H1 (cell line): ENCODE measurements at regions not wholly inside any gene's neighbourhood (a gene's known extent, or its start where the extent isn't known, plus 50 kb on each side); places are given as distances from the start of the nearest gene placed in this dataset.

Source experiments
- CTCF ChIA-PET: fragments of 300-600 bp; sonication (Branson Sonifier 250); formaldehyde crosslinking; loops from one replicate; lab custom pipeline; 2021; ENCODE audit not compliant: partially characterized antibody; lab: Charles Lee
- POLR2A ChIA-PET: fragments of 300-600 bp; sonication (Branson Sonifier 250); formaldehyde crosslinking; loops from one replicate; lab custom pipeline; 2021; ENCODE audit warnings: inconsistent platforms; ENCODE audit not compliant: partially characterized antibody; lab: Charles Lee
- DNase-seq, 2 experiments: peaks; one replicate each; pipeline versions ENCODE4 v3.0.0 to v3.0.0-alpha.2; 2010 to 2022; ENCODE audit warnings: low spot score in 2 of 2, low read depth in 1 of 2, mixed read lengths in 1 of 2
- FAIRE-seq: peaks from 2 replicates; lab custom pipeline; 2011; peaks lifted over from hg19 to GRCh38; lab: Jason Lieb, UNC
- H2AFZ ChIP-seq: 2 replicates; pipeline ENCODE4 v1.8.1; 2012; ENCODE audit warnings: low read length, inconsistent platforms
- H2AK5ac ChIP-seq: 2 replicates; pipeline ENCODE4 v1.6.1; 2013; ENCODE audit warnings: low read depth, low read length
- H2BK120ac ChIP-seq: replicated peaks from 2 replicates; pipeline ENCODE3; 2013; ENCODE audit warnings: low read depth, low read length, inconsistent platforms
- H2BK12ac ChIP-seq: 2 replicates; pipeline ENCODE4 v1.6.1; 2013; ENCODE audit warnings: low read depth, low read length
- H2BK15ac ChIP-seq: 2 replicates; pipeline ENCODE4 v1.6.1; 2013; ENCODE audit warnings: low read length
- H2BK20ac ChIP-seq: 2 replicates; pipeline ENCODE4 v1.6.1; 2013; ENCODE audit warnings: low read length
- H2BK5ac ChIP-seq: 2 replicates; pipeline ENCODE4 v1.6.1; 2013; ENCODE audit warnings: low read depth, low read length
- H3K14ac ChIP-seq: 2 replicates; pipeline ENCODE4 v1.6.1; 2013; ENCODE audit warnings: inconsistent platforms; ENCODE audit not compliant: insufficient read length
- H3K18ac ChIP-seq: 2 replicates; pipeline ENCODE4 v1.6.1; 2013; ENCODE audit warnings: low read length; ENCODE audit errors: extremely low read depth
- H3K23ac ChIP-seq: 2 replicates; pipeline ENCODE4 v1.6.1; 2013; ENCODE audit warnings: inconsistent platforms; ENCODE audit not compliant: insufficient read length
- H3K23me2 ChIP-seq: 2 replicates; pipeline ENCODE4 v1.6.1; 2013; ENCODE audit warnings: low read depth, low read length
- H3K27ac ChIP-seq: 2 replicates; pipeline ENCODE4 v1.6.1; 2011; ENCODE audit warnings: low read depth, low read length, inconsistent platforms
- H3K27me3 ChIP-seq, 4 experiments: replicated peaks in 1 of 4; 1 replicate in 1 of 4; 2 replicates in 3 of 4; pipeline versions ENCODE4 v1.6.1 to v1.8.1; 2011 to 2013; ENCODE audit warnings: low read length in 3 of 4, mild to moderate bottlenecking in 3 of 4, inconsistent platforms in 2 of 4, mixed read lengths in 2 of 4, moderate library complexity in 1 of 4; ENCODE audit not compliant: control insufficient read depth in 3 of 4, insufficient read depth in 3 of 4; ENCODE audit errors: extremely low read depth in 1 of 4
- H3K36me3 ChIP-seq, 4 experiments: 2 replicates each; pipeline versions ENCODE4 v1.6.1 to v1.8.1; 2011 to 2013; ENCODE audit warnings: mild to moderate bottlenecking in 4 of 4, low read length in 3 of 4, moderate library complexity in 2 of 4, control low read depth in 1 of 4, inconsistent platforms in 1 of 4; ENCODE audit not compliant: insufficient read depth in 4 of 4, control insufficient read depth in 2 of 4
- H3K4ac ChIP-seq: replicated peaks from 2 replicates; pipeline ENCODE3; 2013; ENCODE audit warnings: low read length, low read depth, mixed read lengths, inconsistent platforms; ENCODE audit not compliant: insufficient read length
- H3K4me1 ChIP-seq, 4 experiments: replicated peaks in 1 of 4; 1 replicate in 1 of 4; 2 replicates in 3 of 4; pipeline versions ENCODE4 v1.6.1 to v1.8.1; 2011 to 2013; ENCODE audit warnings: low read length in 3 of 4, inconsistent platforms in 2 of 4, mixed read lengths in 1 of 4; ENCODE audit not compliant: insufficient read depth in 4 of 4, control insufficient read depth in 3 of 4
- H3K4me2 ChIP-seq, 2 experiments: 2 replicates each; pipeline versions ENCODE4 v1.6.1 to v1.8.1; 2011 to 2013; ENCODE audit warnings: low read depth in 2 of 2, low read length in 2 of 2, control low read depth in 1 of 2, inconsistent platforms in 1 of 2, mild to moderate bottlenecking in 1 of 2; ENCODE audit not compliant: insufficient read depth in 1 of 2
- H3K4me3 ChIP-seq, 4 experiments: fragments of 200-600, 300-600 bp in 1 of 4; sonication (generic), shearing (Covaris generic), sonication (Bioruptor Twin) in 1 of 4; 2 replicates each; pipeline versions ENCODE4 v1.5.1 to v1.8.1; 2011 to 2016; ENCODE audit warnings: low read length in 4 of 4, low read depth in 3 of 4, control low read depth in 2 of 4, inconsistent platforms in 2 of 4, mild to moderate bottlenecking in 2 of 4, mixed read lengths in 1 of 4, moderate library complexity in 1 of 4; ENCODE audit not compliant: insufficient read depth in 2 of 4; ENCODE audit errors: extremely low read depth in 1 of 4
- H3K56ac ChIP-seq: replicated peaks from 2 replicates; pipeline ENCODE3; 2013; ENCODE audit warnings: low read depth, mild to moderate bottlenecking, mixed read lengths, low read length, inconsistent platforms; ENCODE audit not compliant: insufficient read length
- H3K79me1 ChIP-seq: 2 replicates; pipeline ENCODE4 v1.6.1; 2013; ENCODE audit warnings: low read depth, low read length, control low read depth
- H3K79me2 ChIP-seq, 2 experiments: 2 replicates each; pipeline versions ENCODE4 v1.6.1 to v1.8.1; 2012 to 2013; ENCODE audit warnings: low read length in 2 of 2, mild to moderate bottlenecking in 2 of 2, inconsistent platforms in 1 of 2; ENCODE audit not compliant: insufficient read depth in 2 of 2, control insufficient read depth in 1 of 2
- H3K9ac ChIP-seq, 4 experiments: replicated peaks in 1 of 4; 1 replicate in 1 of 4; 2 replicates in 3 of 4; pipeline versions ENCODE4 v1.6.1 to v1.8.1; 2011 to 2013; ENCODE audit warnings: low read depth in 3 of 4, low read length in 3 of 4, control low read depth in 2 of 4, mild to moderate bottlenecking in 2 of 4, moderate library complexity in 2 of 4, inconsistent platforms in 1 of 4; ENCODE audit errors: extremely low read depth in 1 of 4
- H3K9me3 ChIP-seq, 2 experiments: 2 replicates each; pipeline versions ENCODE4 v1.6.1 to v1.8.1; 2012 to 2013; ENCODE audit warnings: mild to moderate bottlenecking in 2 of 2, moderate library complexity in 2 of 2, control low read depth in 1 of 2, inconsistent platforms in 1 of 2, low read depth in 1 of 2, low read length in 1 of 2, mixed read lengths in 1 of 2; ENCODE audit not compliant: insufficient read depth in 2 of 2
- H4K20me1 ChIP-seq, 2 experiments: replicated peaks in 1 of 2; 2 replicates each; pipeline versions ENCODE3 to v1.8.1; 2011 to 2013; ENCODE audit warnings: inconsistent platforms in 2 of 2, low read length in 2 of 2, mild to moderate bottlenecking in 1 of 2; ENCODE audit not compliant: insufficient read depth in 2 of 2, control insufficient read depth in 1 of 2
- H4K5ac ChIP-seq: 2 replicates; pipeline ENCODE4 v1.6.1; 2013; ENCODE audit warnings: low read length, low read depth, mixed read lengths, inconsistent platforms; ENCODE audit not compliant: insufficient read length
- H4K8ac ChIP-seq: 2 replicates; pipeline ENCODE4 v1.8.0; 2013; ENCODE audit warnings: mild to moderate bottlenecking, moderate library complexity, low read length, inconsistent platforms; ENCODE audit not compliant: insufficient read depth; ENCODE audit errors: extremely low read depth
- H4K91ac ChIP-seq: replicated peaks from 2 replicates; pipeline ENCODE3; 2013; ENCODE audit warnings: low read length, mixed read lengths, inconsistent platforms; ENCODE audit not compliant: insufficient read length
- ASH2L ChIP-seq: fragments of 200-600, 300-600 bp; sonication (generic); IDR thresholded peaks from one replicate; pipeline ENCODE4 v1.7.1; 2017; ENCODE audit warnings: low read length
- CHD1 ChIP-seq: IDR thresholded peaks from 2 replicates; pipeline ENCODE4 v1.6.1; 2012; ENCODE audit warnings: low read depth, low read length, improper control_type of control experiment
- CREB1 ChIP-seq: IDR thresholded peaks from 2 replicates; pipeline ENCODE4 v1.6.1; 2012; ENCODE audit warnings: inconsistent platforms
- EGR1 ChIP-seq: IDR thresholded peaks from 2 replicates; pipeline ENCODE4 v1.6.1; 2011; ENCODE audit warnings: low read depth, low read length, borderline replicate concordance
- HDAC2 ChIP-seq, 2 experiments: fragments of 300-600 bp in 1 of 2; sonication (generic) in 1 of 2; IDR thresholded peaks; 2 replicates each; pipeline ENCODE4 v1.6.1; 2011 to 2012; ENCODE audit warnings: low read depth in 2 of 2, low read length in 2 of 2, mild to moderate bottlenecking in 2 of 2, moderate library complexity in 2 of 2, borderline replicate concordance in 1 of 2, inconsistent platforms in 1 of 2
- JUN ChIP-seq: IDR thresholded peaks from 2 replicates; pipeline ENCODE4 v1.6.1; 2011; ENCODE audit warnings: low read depth, mild to moderate bottlenecking, improper control_type of control experiment, low read length
- JUND ChIP-seq: IDR thresholded peaks from 2 replicates; pipeline ENCODE4 v1.6.1; 2011; ENCODE audit warnings: mild to moderate bottlenecking, improper control_type of control experiment, low read length
- NANOG ChIP-seq: IDR thresholded peaks from 2 replicates; pipeline ENCODE4 v1.6.1; 2011; ENCODE audit warnings: low read length, low read depth, mild to moderate bottlenecking, inconsistent platforms; ENCODE audit not compliant: insufficient read depth, poor library complexity, severe bottlenecking
- NRF1 ChIP-seq: IDR thresholded peaks from 2 replicates; pipeline ENCODE4 v1.6.1; 2011; ENCODE audit warnings: mild to moderate bottlenecking, low read depth, low read length, improper control_type of control experiment
- PHF8 ChIP-seq: fragments of 200-600 bp; sonication (generic); conservative IDR thresholded peaks from 2 replicates; pipeline ENCODE4 v1.7.1; 2012; ENCODE audit warnings: low read depth, mild to moderate bottlenecking, inconsistent platforms, low read length, moderate library complexity
- POLR2A ChIP-seq, 2 experiments: IDR thresholded peaks; 1 replicate in 1 of 2; 2 replicates in 1 of 2; pipeline ENCODE4 v1.6.1; 2011; ENCODE audit warnings: low read depth in 2 of 2, low read length in 2 of 2, mild to moderate bottlenecking in 2 of 2; ENCODE audit errors: control extremely low read depth in 1 of 2
- POU5F1 ChIP-seq: IDR thresholded peaks from 2 replicates; pipeline ENCODE4 v1.6.1; 2011; ENCODE audit warnings: low read depth, mild to moderate bottlenecking, low read length, moderate library complexity
- SIRT6 ChIP-seq: IDR thresholded peaks from one replicate; pipeline ENCODE4 v1.7.1; 2012; ENCODE audit warnings: low read length, inconsistent platforms
- SRF ChIP-seq: IDR thresholded peaks from 2 replicates; pipeline ENCODE4 v1.6.1; 2011; ENCODE audit warnings: mild to moderate bottlenecking, low read depth, low read length, moderate library complexity
- TAF7 ChIP-seq: optimal IDR thresholded peaks from 2 replicates; pipeline ENCODE3; 2011; ENCODE audit warnings: low read depth, mild to moderate bottlenecking, inconsistent platforms, low read length, moderate library complexity, borderline replicate concordance
- TCF12 ChIP-seq: IDR thresholded peaks from 2 replicates; pipeline ENCODE4 v1.6.1; 2011; ENCODE audit warnings: low read depth, mild to moderate bottlenecking, low read length
- WGBS, 2 experiments: shearing (Covaris generic) in 1 of 2; methylation state at CpG; one replicate each; pipeline versions ENCODE4 v1.1.6 to v1.1.7; 2013 to 2015; ENCODE audit warnings: low lambda C conversion rate in 2 of 2, mixed read lengths in 2 of 2, inconsistent platforms in 1 of 2, low coverage in 1 of 2, missing lambda C conversion rate in 1 of 2; ENCODE audit not compliant: insufficient replicate concordance in 2 of 2, insufficient coverage in 1 of 2, insufficient read length in 1 of 2; ENCODE audit errors: extremely low coverage in 1 of 2, missing lambda C conversion rate in 1 of 2; 5-methylcytosine and 5-hydroxymethylcytosine counted together

DNA sequence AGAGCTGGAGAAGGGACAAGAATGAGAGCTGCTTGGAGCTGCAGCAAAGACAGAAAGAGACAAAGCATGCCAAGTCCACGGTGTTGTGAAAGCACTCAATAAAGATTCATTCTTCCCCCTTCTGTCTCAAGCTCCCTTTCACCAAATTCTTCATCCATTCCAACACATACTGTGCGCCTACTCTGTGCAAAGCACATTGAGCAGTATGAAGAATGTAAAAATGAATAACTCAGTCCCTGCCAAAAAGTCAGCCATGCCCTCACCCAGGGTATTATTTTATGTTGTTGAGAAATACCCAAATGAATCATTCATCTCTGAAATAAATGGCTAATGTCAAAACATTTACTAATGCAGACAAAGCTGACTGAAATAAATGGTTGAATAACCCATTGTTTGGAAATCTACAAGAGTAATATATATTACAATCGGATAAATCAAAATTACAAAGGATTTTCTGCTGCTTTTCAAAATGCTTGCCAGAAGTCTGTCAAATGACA lies 282.9 kb upstream of the IRX5 start:
- peaks cover 0 to 1% of the 10 kb centered on the region in 2 experiments for H4K20me1 ChIP-seq
- 68% methylated on average over 3 of the region's 3 CpGs; no CpG with 5 or more reads in 1 of the 2 experiments for WGBS, 2 experiments
- DNase-seq: no peak
- no peak for TF ChIP-seq SRF
- TF ChIP-seq TAF7: no peak
- TF ChIP-seq SIRT6: no peak
- TF ChIP-seq ASH2L: no peak
- TF ChIP-seq POU5F1: no peak
- TF ChIP-seq NRF1: no peak
- no peak for TF ChIP-seq HDAC2 (IDR thresholded peaks at IDR 0.05; ENCODE audit: borderline replicate concordance in 1 of 2, low read depth in 2 of 2, low read length in 2 of 2)
- TF ChIP-seq TCF12: no peak
- TF ChIP-seq JUND: no peak
- TF ChIP-seq CHD1: no peak
- TF ChIP-seq EGR1: no peak
- TF ChIP-seq PHF8: no peak
- TF ChIP-seq POLR2A (IDR thresholded peaks at IDR 0.05; ENCODE audit: control extremely low read depth in 1 of 2, low read depth in 2 of 2, low read length in 2 of 2): no peak
- no peak for TF ChIP-seq JUN
- TF ChIP-seq CREB1: no peak
- TF ChIP-seq NANOG: no peak

More for the DNA sequence above, 282.9 kb upstream of the IRX5 start:
- no peak overlapping the region for H3K4ac ChIP-seq
- H3K27ac ChIP-seq: no peak overlapping the region
- H3K4me2 ChIP-seq: no peak overlapping the region
- H3K56ac ChIP-seq: no peak overlapping the region
- H2AK5ac ChIP-seq: no peak overlapping the region
- no peak overlapping the region for H2BK5ac ChIP-seq
- no peaks in the 10 kb centered on the region; the same call in 1 of the 2 replicates for H3K23me2 ChIP-seq
- no peak overlapping the region for H2AFZ ChIP-seq
- no peaks in the 10 kb centered on the region for H3K79me1 ChIP-seq
- H3K18ac ChIP-seq: no peak overlapping the region
- H4K91ac ChIP-seq: no peak overlapping the region
- H3K27me3 ChIP-seq: peaks cover 18 to 34% (median 31%) of the 10 kb centered on the region in 4 experiments
- CTCF ChIA-PET: interaction anchor here (1.1 to 1.3 kb wide), 2 partner anchors 14 to 366 kb away, joined by 3 to 4 read pairs; no protein-coding TSS in a partner anchor
- H2BK120ac ChIP-seq: no peak overlapping the region
- H2BK20ac ChIP-seq: no peak overlapping the region
- H3K9ac ChIP-seq: no peak overlapping the region
- no peak overlapping the region for H2BK12ac ChIP-seq
- no peak overlapping the region for H4K8ac ChIP-seq
- no peak for FAIRE-seq
- H3K36me3 ChIP-seq: peaks cover 0 to 2% (median 0%) of the 10 kb centered on the region in 4 experiments; a peak in 1 of 8 replicates
- H3K79me2 ChIP-seq: no peaks in the 10 kb centered on the region
- H3K4me1 ChIP-seq: peaks cover 5 to 22% (median 16%) of the 10 kb centered on the region in 4 experiments
- no peak overlapping the region for H3K14ac ChIP-seq
- no peak overlapping the region for H4K5ac ChIP-seq
- POLR2A ChIA-PET: interaction anchor here (1.1 kb wide), 2 partner anchors 12 to 170 kb away, joined by 3 read pairs; no protein-coding TSS in a partner anchor
- no peaks in the 10 kb centered on the region for H3K9me3 ChIP-seq
- H3K23ac ChIP-seq: no peak overlapping the region
- H2BK15ac ChIP-seq: no peak overlapping the region
- H3K4me3 ChIP-seq: no peak overlapping the region
